HEK293T (cell line): ENCODE measurements at regions not wholly inside any gene's neighbourhood (a gene's known extent, or its start where the extent isn't known, plus 50 kb on each side); places are given as distances from the start of the nearest gene placed in this dataset.

ENCODE experiments used
- CTCF ChIA-PET: fragments of 350-600 bp; formaldehyde crosslinking; extraction: SDS; loops from one replicate; lab custom pipeline; 2021; ENCODE audit warnings: antibody characterized with exemption, inconsistent platforms; lab: Yijun Ruan, JAX
- POLR2A ChIA-PET: fragments of 350-600 bp; formaldehyde crosslinking; extraction: SDS; loops from one replicate; lab custom pipeline; 2020; ENCODE audit warnings: antibody characterized with exemption, inconsistent platforms; lab: Yijun Ruan, JAX
- DNase-seq: peaks from one replicate; pipeline ENCODE4 v3.0.0; 2012; ENCODE audit warnings: mixed read lengths; ENCODE audit errors: extremely low spot score
- ARNT ChIP-seq: fragments of 450-650 bp; IDR thresholded peaks from 2 replicates; pipeline ENCODE4 v1.6.1; 2017; ENCODE audit warnings: mild to moderate bottlenecking
- BHLHE40 ChIP-seq: fragments of 450-650 bp; IDR thresholded peaks from 2 replicates; pipeline ENCODE4 v1.6.1; 2016; ENCODE audit warnings: mild to moderate bottlenecking, moderate library complexity, borderline replicate concordance
- CTBP1 ChIP-seq: fragments of 450-650 bp; IDR thresholded peaks from 2 replicates; pipeline ENCODE4 v1.6.1; 2016; ENCODE audit warnings: borderline replicate concordance
- ELF4 ChIP-seq: fragments of 450-650 bp; IDR thresholded peaks from 2 replicates; pipeline ENCODE4 v1.6.1; 2017; ENCODE audit warnings: antibody characterized with exemption
- FOXA1 ChIP-seq: fragments of 450-650 bp; IDR thresholded peaks from 2 replicates; pipeline ENCODE4 v1.6.1; 2016; ENCODE audit warnings: mild to moderate bottlenecking
- FOXK2 ChIP-seq: fragments of 450-650 bp; IDR thresholded peaks from 2 replicates; pipeline ENCODE4 v1.6.1; 2016; ENCODE audit warnings: mild to moderate bottlenecking
- FOXM1 ChIP-seq: fragments of 450-650 bp; IDR thresholded peaks from 2 replicates; pipeline ENCODE4 v1.6.1; 2017; ENCODE audit warnings: mild to moderate bottlenecking, borderline replicate concordance
- HDGF ChIP-seq: fragments of 450-650 bp; IDR thresholded peaks from 2 replicates; pipeline ENCODE4 v1.6.1; 2017; ENCODE audit warnings: antibody characterized with exemption, borderline replicate concordance
- L3MBTL2 ChIP-seq: fragments of 450-650 bp; conservative IDR thresholded peaks from 2 replicates; pipeline ENCODE4 v1.6.1; 2016; ENCODE audit warnings: mild to moderate bottlenecking
- LEF1 ChIP-seq: fragments of 450-650 bp; IDR thresholded peaks from 2 replicates; pipeline ENCODE4 v1.6.1; 2017; ENCODE audit warnings: mild to moderate bottlenecking, borderline replicate concordance
- NFRKB ChIP-seq: fragments of 450-650 bp; IDR thresholded peaks from 2 replicates; pipeline ENCODE4 v1.6.1; 2016; ENCODE audit warnings: mild to moderate bottlenecking, moderate library complexity
- SP1 ChIP-seq: fragments of 450-650 bp; IDR thresholded peaks from 2 replicates; pipeline ENCODE4 v1.6.1; 2017
- SUZ12 ChIP-seq: fragments of 450-650 bp; IDR thresholded peaks from 2 replicates; pipeline ENCODE4 v1.6.1; 2016; ENCODE audit warnings: mild to moderate bottlenecking
- TARDBP ChIP-seq: fragments of 450-650 bp; IDR thresholded peaks from 2 replicates; pipeline ENCODE4 v1.6.1; 2016
- ZNF384 ChIP-seq: fragments of 450-650 bp; IDR thresholded peaks from 2 replicates; pipeline ENCODE4 v1.6.1; 2016
- TF ChIP-seq, protein P1 (sequence below): fragments of 450-650 bp; IDR thresholded peaks from 2 replicates; pipeline ENCODE4 v1.6.1; 2016

DNA sequence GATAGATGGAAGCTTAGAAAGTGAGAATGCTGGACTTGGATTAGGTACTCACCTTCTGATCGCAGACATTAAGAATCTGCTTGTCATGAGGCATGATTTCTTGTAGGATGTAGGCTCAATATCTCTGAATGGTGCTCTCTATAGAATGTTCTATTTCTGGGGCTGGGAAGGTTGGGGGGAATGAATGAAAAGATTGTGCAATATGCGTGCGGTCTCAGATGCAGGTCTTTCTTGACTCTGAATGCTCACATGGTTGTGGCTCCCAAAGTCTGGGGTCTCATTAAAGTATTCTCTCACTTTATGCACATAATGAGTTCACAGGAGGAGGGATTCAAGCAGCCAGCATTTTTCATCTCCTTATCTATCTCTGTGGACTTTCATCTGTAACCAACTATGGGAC, 482.0 kb upstream of the CD180 start:
- POLR2A ChIA-PET, result no interaction called here
- DNase-seq, result no peak
- no peak for TF ChIP-seq SUZ12
- TF ChIP-seq L3MBTL2, result no peak
- no peak for TF ChIP-seq ZNF384
- TF ChIP-seq, protein P1, sequence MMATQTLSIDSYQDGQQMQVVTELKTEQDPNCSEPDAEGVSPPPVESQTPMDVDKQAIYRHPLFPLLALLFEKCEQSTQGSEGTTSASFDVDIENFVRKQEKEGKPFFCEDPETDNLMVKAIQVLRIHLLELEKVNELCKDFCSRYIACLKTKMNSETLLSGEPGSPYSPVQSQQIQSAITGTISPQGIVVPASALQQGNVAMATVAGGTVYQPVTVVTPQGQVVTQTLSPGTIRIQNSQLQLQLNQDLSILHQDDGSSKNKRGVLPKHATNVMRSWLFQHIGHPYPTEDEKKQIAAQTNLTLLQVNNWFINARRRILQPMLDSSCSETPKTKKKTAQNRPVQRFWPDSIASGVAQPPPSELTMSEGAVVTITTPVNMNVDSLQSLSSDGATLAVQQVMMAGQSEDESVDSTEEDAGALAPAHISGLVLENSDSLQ, result no peak
- TF ChIP-seq LEF1, result no peak
- no peak for TF ChIP-seq FOXK2
- CTCF ChIA-PET, result no interaction called here

DNA sequence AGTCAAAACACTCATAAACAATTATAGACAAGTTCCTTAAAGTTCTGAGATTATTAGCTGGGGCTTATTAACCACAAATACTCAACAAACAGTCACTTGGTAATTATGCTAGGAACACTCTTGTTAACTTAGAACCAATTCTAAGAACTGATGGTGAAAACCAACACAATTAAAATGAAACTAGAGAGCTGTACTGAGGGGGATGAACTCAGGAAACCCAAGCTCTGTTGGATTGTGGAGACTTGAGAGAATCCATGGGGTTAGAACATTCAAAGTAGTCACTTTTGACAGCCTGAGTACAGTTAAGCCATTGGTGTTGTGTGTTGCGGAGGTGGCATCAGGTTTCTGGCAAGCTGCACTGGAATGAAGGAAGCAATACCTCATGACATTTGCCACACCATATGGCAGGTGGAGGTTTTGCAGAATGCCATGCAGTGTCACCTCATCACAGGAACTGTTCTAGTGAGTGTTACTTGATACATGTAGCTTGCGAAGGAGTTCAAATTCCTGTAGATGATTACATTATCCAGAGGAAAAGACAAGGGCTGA, 480.9 kb upstream of the CD180 start:
- POLR2A ChIA-PET, result no interaction called here
- TF ChIP-seq SP1 (no peak), BHLHE40 (no peak), CTBP1 (no peak), L3MBTL2 (no peak), ELF4 (no peak), ZNF384 (no peak), NFRKB (no peak), ARNT (no peak), TARDBP (no peak), FOXK2 (no peak), FOXM1 (no peak)
- TF ChIP-seq, protein P1, result no peak
- DNase-seq, result no peak
- CTCF ChIA-PET, result no interaction called here

DNA sequence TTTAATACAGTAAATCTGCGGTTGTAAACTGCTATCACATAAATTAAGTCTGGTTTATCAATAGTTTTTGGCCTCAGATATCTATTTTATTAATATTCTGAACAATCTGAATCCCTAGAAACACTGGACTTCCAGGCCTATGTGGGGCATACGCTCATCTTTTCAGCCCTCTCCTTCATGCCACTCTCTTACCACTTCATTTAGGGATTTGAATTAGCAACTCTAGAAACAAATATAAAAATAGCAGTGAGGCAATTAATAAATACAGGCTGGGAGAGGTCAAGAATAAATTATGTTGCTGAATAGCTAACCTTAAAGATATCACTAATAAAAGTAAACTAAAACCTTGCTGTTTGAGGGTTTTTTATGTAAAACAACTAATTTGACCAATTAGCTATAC, 480.3 kb upstream of the CD180 start:
- TF ChIP-seq ARNT, result no peak
- no peak for TF ChIP-seq HDGF
- no peak for TF ChIP-seq SUZ12
- TF ChIP-seq, protein P1, result no peak
- no peak for TF ChIP-seq SP1
- TF ChIP-seq ZNF384, result no peak
- CTCF ChIA-PET, result no interaction called here
- POLR2A ChIA-PET, result no interaction called here
- no peak for DNase-seq

DNA sequence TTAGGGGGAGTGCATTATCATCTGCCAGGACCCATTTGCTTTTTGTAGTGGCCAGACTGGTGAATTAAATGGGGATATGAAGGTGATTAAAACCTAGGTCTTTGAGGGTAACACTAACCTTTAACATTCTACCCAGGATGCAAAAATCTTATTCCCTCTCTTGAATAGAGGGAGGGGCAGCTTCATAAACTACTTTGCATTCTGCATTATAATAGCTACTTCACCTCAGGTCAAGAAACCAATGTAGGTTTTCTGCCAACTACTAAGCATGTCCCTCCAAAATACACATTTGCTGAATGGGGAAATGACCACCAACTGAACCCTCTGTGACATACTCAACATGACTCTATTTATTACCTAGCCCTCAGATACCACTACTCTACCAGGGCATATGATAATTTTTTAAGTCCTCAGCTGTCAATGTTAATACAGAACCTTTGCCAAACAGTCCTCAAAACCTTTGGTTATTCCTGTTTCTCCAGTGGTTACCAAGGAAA, 477.6 kb upstream of the CD180 start:
- TF ChIP-seq, protein P1, result no peak
- TF ChIP-seq HDGF, result no peak
- no peak for TF ChIP-seq CTBP1
- TF ChIP-seq TARDBP, result no peak
- no peak for TF ChIP-seq NFRKB
- no peak for TF ChIP-seq FOXM1
- no peak for TF ChIP-seq ZNF384
- TF ChIP-seq L3MBTL2, result no peak
- no peak for TF ChIP-seq FOXA1
- no peak for TF ChIP-seq LEF1
- no peak for TF ChIP-seq BHLHE40
- TF ChIP-seq ARNT, result no peak
- TF ChIP-seq SP1, result no peak
- TF ChIP-seq SUZ12, result no peak
- TF ChIP-seq FOXK2, result no peak
- TF ChIP-seq ELF4, result no peak
- POLR2A ChIA-PET, result no interaction called here
- DNase-seq, result no peak
- CTCF ChIA-PET, result no interaction called here

DNA sequence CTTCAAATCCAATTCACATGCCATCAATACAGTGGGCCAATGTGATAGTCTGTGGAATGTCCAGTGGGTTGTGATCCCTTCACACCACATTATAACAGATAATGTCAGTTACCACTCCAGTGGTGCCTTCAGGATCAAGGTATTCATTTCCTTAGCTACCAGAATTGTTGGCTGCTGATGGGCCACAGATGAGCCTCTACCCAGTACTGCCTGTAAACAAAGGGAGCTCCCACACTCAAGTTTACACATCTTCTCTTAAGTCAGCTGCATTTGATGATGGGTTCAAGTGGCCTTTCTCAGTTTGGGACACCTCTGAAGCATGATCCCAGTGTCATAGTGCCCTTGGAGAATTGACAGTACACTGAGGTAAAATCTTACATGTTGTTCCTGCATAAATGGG, 477.0 kb upstream of the CD180 start:
- TF ChIP-seq FOXA1 (no peak), LEF1 (no peak), FOXM1 (no peak), NFRKB (no peak), FOXK2 (no peak), TARDBP (no peak)
- TF ChIP-seq, protein P1, result no peak
- POLR2A ChIA-PET, result no interaction called here
- CTCF ChIA-PET, result no interaction called here
- DNase-seq, result no peak

DNA sequence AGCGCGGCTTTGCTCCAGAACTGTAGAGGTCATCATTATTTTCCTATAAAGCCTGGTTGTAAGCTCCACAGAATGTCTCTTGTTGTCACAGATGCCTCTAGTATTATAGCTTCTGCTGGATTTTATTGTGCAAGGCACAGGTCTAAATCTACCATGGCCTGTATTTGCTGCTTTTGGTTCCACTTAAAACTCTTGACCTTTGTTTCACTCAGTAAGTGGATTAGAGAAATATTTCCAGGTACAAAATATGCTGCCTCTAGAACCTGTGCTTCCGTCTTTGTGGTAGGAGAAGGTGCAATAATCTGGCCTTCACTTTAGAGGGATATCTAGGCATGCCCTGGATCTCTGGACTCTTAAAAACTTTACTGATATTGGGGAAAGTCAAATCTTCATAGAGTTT, 476.6 kb upstream of the CD180 start:
- TF ChIP-seq FOXM1, result no peak
- TF ChIP-seq ELF4, result no peak
- TF ChIP-seq BHLHE40, result no peak
- TF ChIP-seq L3MBTL2, result no peak
- TF ChIP-seq CTBP1, result no peak
- TF ChIP-seq SP1, result no peak
- TF ChIP-seq ARNT, result no peak
- TF ChIP-seq, protein P1, result no peak
- TF ChIP-seq ZNF384, result no peak
- TF ChIP-seq NFRKB, result no peak
- TF ChIP-seq LEF1, result no peak
- TF ChIP-seq SUZ12, result no peak
- TF ChIP-seq TARDBP, result no peak
- no peak for TF ChIP-seq HDGF
- no peak for TF ChIP-seq FOXK2
- no peak for TF ChIP-seq FOXA1
- DNase-seq, result no peak
- ChIA-PET CTCF (no interaction called here), POLR2A (no interaction called here)
